HG02981 (cell line): ENCODE measurements at regions not wholly inside any gene's neighbourhood (a gene's known extent, or its start where the extent isn't known, plus 50 kb on each side); places are given as distances from the start of the nearest gene placed in this dataset.

Source experiments
- ATAC-seq: cut with Tn5 transposase; IDR thresholded peaks from one replicate; pipeline ENCODE4 v1.9.1; 2021; ENCODE audit warnings: mild to moderate bottlenecking, moderate library complexity; ENCODE audit not compliant: unreplicated experiment

- no peak for ATAC-seq
These were observed 370.4 kb upstream of the RGMA start for GRCh38 chr15:93459396-93459795.

- no peak for ATAC-seq
These were observed 369.6 kb upstream of the RGMA start for GRCh38 chr15:93458597-93458996.

GRCh38 chr15:93454788-93455187 is 365.8 kb upstream of the RGMA start:
- ATAC-seq: no peak

- ATAC-seq: no peak
These were observed 363.7 kb upstream of the RGMA start for GRCh38 chr15:93452537-93453211.

GRCh38 chr15:93451822-93452221 is 362.8 kb upstream of the RGMA start:
- no peak for ATAC-seq

GRCh38 chr15:93451265-93451664 is 362.3 kb upstream of the RGMA start:
- ATAC-seq: no peak

GRCh38 chr15:93449798-93450197 is 360.8 kb upstream of the RGMA start:
- no peak for ATAC-seq

- ATAC-seq: no peak
These were observed 349.3 kb upstream of the RGMA start for GRCh38 chr15:93438310-93438709.

- no peak for ATAC-seq
These were observed 343.5 kb upstream of the RGMA start for GRCh38 chr15:93432474-93432873.

- ATAC-seq: no peak
These were observed 339.9 kb upstream of the RGMA start for GRCh38 chr15:93428807-93429351.

- ATAC-seq: no peak
These were observed 339.1 kb upstream of the RGMA start for GRCh38 chr15:93428150-93428549.

- ATAC-seq: no peak
These were observed 335.1 kb upstream of the RGMA start for GRCh38 chr15:93424131-93424530.

GRCh38 chr15:93422476-93422875 is 333.5 kb upstream of the RGMA start:
- no peak for ATAC-seq

- no peak for ATAC-seq
These were observed 331.5 kb upstream of the RGMA start for GRCh38 chr15:93420477-93420876.

GRCh38 chr15:93420050-93420452 is 331.0 kb upstream of the RGMA start:
- ATAC-seq: no peak

GRCh38 chr15:93418566-93418965 is 329.6 kb upstream of the RGMA start:
- ATAC-seq: no peak

- ATAC-seq: no peak
These were observed 328.6 kb upstream of the RGMA start for GRCh38 chr15:93417631-93418030.

GRCh38 chr15:93417156-93417555 is 328.1 kb upstream of the RGMA start:
- ATAC-seq: no peak

- no peak for ATAC-seq
These were observed 326.6 kb upstream of the RGMA start for GRCh38 chr15:93415576-93415975.

- ATAC-seq: no peak
These were observed 325.7 kb upstream of the RGMA start for GRCh38 chr15:93414576-93415231.

GRCh38 chr15:93413745-93414144 is 324.7 kb upstream of the RGMA start:
- no peak for ATAC-seq

GRCh38 chr15:93399121-93399520 is 310.1 kb upstream of the RGMA start:
- ATAC-seq: no peak
